Esophagus squamous epithelium (tissue), 5 donors: ENCODE measurements at regions not wholly inside any gene's neighbourhood (a gene's known extent, or its start where the extent isn't known, plus 50 kb on each side); places are given as distances from the start of the nearest gene placed in this dataset.

Source experiments
- DNase-seq: peaks from one replicate; lab custom pipeline; 2025; lab: John Stamatoyannopoulos, UW
- H3K27ac ChIP-seq, 4 donors: fragments of 200-600 bp; sonication (generic); one replicate each; pipeline ENCODE4 v1.5.1; 2016 to 2019; ENCODE audit warnings: mild to moderate bottlenecking in 1 of 4
- H3K27me3 ChIP-seq, 4 donors: fragments of 200-600 bp; sonication (generic); 1 replicate in 3 of 4; 2 replicates in 1 of 4; pipeline versions ENCODE4 v1.5.1 to v1.6.0; 2017 to 2021; ENCODE audit warnings: antibody characterized with exemption in 1 of 4
- H3K36me3 ChIP-seq, 3 donors: fragments of 200-600 bp; sonication (generic); one replicate each; pipeline ENCODE4 v1.5.1; 2016 to 2019
- H3K4me1 ChIP-seq, 3 donors: fragments of 200-600 bp; sonication (generic); one replicate each; pipeline ENCODE4 v1.5.1; 2017 to 2019
- H3K4me3 ChIP-seq, 4 donors: fragments of 200-600 bp; sonication (generic); 1 replicate in 3 of 4; 2 replicates in 1 of 4; pipeline ENCODE4 v1.5.1; 2016 to 2019; ENCODE audit warnings: mild to moderate bottlenecking in 2 of 4, moderate library complexity in 1 of 4
- H3K9me3 ChIP-seq, 3 donors: fragments of 200-600 bp; sonication (generic); one replicate each; pipeline ENCODE4 v1.5.1; 2016 to 2019
- CTCF ChIP-seq, 6 experiments: fragments of 450-650 bp in 4 of 6; fragments of 200-600 bp in 2 of 6; sonication (generic) in 2 of 6; IDR thresholded peaks; one replicate each; pipeline ENCODE4 v1.5.1; 2016 to 2019; ENCODE audit warnings: antibody characterized with exemption in 6 of 6, mild to moderate bottlenecking in 4 of 6, moderate library complexity in 4 of 6
- POLR2A ChIP-seq, 4 donors: fragments of 450-650 bp; IDR thresholded peaks; one replicate each; pipeline ENCODE4 v1.6.1; 2017; ENCODE audit warnings: antibody characterized with exemption in 4 of 4, mild to moderate bottlenecking in 4 of 4, moderate library complexity in 3 of 4
- WGBS, 2 donors: methylation state at CpG; one replicate each; pipeline ENCODE4 v1.1.5; 2018; 5-methylcytosine and 5-hydroxymethylcytosine counted together
- intact Hi-C: fragments of 100-400 bp; cut with DNase I; formaldehyde crosslinking; loops from one replicate; pipeline ENCODE4 v1.15.0; 2022
- donor health status: DM: yes; HTN: yes; CAD: no.

GRCh38 chr2:67716895-67717396, 319.8 kb downstream of the ETAA1 start:
- H3K4me3 ChIP-seq, result no peak overlapping the region
- WGBS, 2 donors, result 53 to 72% methylated on average over 1 of the region's 1 CpG
- H3K27me3 ChIP-seq, result no peaks in the 10 kb centered on the region
- DNase-seq, result no peak
- H3K36me3 ChIP-seq, result no peaks in the 10 kb centered on the region
- H3K4me1 ChIP-seq, result no peaks in the 10 kb centered on the region
- no peaks in the 10 kb centered on the region for H3K9me3 ChIP-seq
- intact Hi-C loops, result no loop called here
- H3K27ac ChIP-seq, result no peak overlapping the region
- TF ChIP-seq CTCF (IDR thresholded peaks at IDR 0.05) (no peak), POLR2A (IDR thresholded peaks at IDR 0.05) (no peak)

- H3K9me3 ChIP-seq, result no peaks in the 10 kb centered on the region
- no peaks in the 10 kb centered on the region for H3K36me3 ChIP-seq
- intact Hi-C loops, result no loop called here
- no peak overlapping the region for H3K27ac ChIP-seq
- H3K4me1 ChIP-seq, result no peaks in the 10 kb centered on the region
- no peak for DNase-seq
- no peak for TF ChIP-seq CTCF (IDR thresholded peaks at IDR 0.05)
- TF ChIP-seq POLR2A (IDR thresholded peaks at IDR 0.05), result no peak
- H3K4me3 ChIP-seq, result no peak overlapping the region
- H3K27me3 ChIP-seq, result no peaks in the 10 kb centered on the region
Observed at GRCh38 chr2:67717692-67718091, 320.6 kb downstream of the ETAA1 start.

- DNase-seq, result no peak
- no peak overlapping the region for H3K27ac ChIP-seq
- no peaks in the 10 kb centered on the region for H3K4me1 ChIP-seq
- no peaks in the 10 kb centered on the region for H3K27me3 ChIP-seq
- H3K4me3 ChIP-seq, result no peak overlapping the region
- no peaks in the 10 kb centered on the region for H3K9me3 ChIP-seq
- TF ChIP-seq CTCF (IDR thresholded peaks at IDR 0.05) (no peak), POLR2A (IDR thresholded peaks at IDR 0.05) (no peak)
- H3K36me3 ChIP-seq, result no peaks in the 10 kb centered on the region
- WGBS, 2 donors, result 74 to 87% methylated on average over 2 of the region's 2 CpGs
- intact Hi-C loops, result no loop called here
Observed at GRCh38 chr2:67719351-67719750, 322.2 kb downstream of the ETAA1 start.

- intact Hi-C loops, result no loop called here
Observed at GRCh38 chr2:67721516-67721915, 324.4 kb downstream of the ETAA1 start.

GRCh38 chr2:67724261-67724660, 327.1 kb downstream of the ETAA1 start:
- Histone ChIP-seq H3K36me3 (no peaks in the 10 kb centered on the region), H3K27ac (no peak overlapping the region), H3K9me3 (no peaks in the 10 kb centered on the region), H3K27me3 (peaks cover 0 to 5% (median 0%) of the 10 kb centered on the region in 4 donors), H3K4me3 (no peak overlapping the region), H3K4me1 (no peaks in the 10 kb centered on the region)
- WGBS, 2 donors, result 93 to 96% methylated on average over 2 of the region's 2 CpGs
- intact Hi-C loops, result no loop called here
- DNase-seq, result no peak
- TF ChIP-seq CTCF (IDR thresholded peaks at IDR 0.05), result no peak
- TF ChIP-seq POLR2A (IDR thresholded peaks at IDR 0.05), result no peak

More at GRCh38 chr2:67721516-67721915, 324.4 kb downstream of the ETAA1 start:
- Histone ChIP-seq H3K9me3 (no peaks in the 10 kb centered on the region), H3K36me3 (no peaks in the 10 kb centered on the region), H3K4me1 (no peaks in the 10 kb centered on the region), H3K27ac (no peak overlapping the region), H3K27me3 (no peaks in the 10 kb centered on the region), H3K4me3 (no peak overlapping the region)
- 55 to 60% methylated on average over 1 of the region's 1 CpG for WGBS, 2 donors
- no peak for DNase-seq
- TF ChIP-seq POLR2A (IDR thresholded peaks at IDR 0.05), result no peak
- no peak for TF ChIP-seq CTCF (IDR thresholded peaks at IDR 0.05)
